HEK293T (cell line): ENCODE measurements at regions not wholly inside any gene's neighbourhood (a gene's known extent, or its start where the extent isn't known, plus 50 kb on each side); places are given as distances from the start of the nearest gene placed in this dataset.

Experiments
- CTCF ChIA-PET: fragments of 350-600 bp; formaldehyde crosslinking; extraction: SDS; loops from one replicate; lab custom pipeline; 2021; ENCODE audit warnings: antibody characterized with exemption, inconsistent platforms; lab: Yijun Ruan, JAX
- POLR2A ChIA-PET: fragments of 350-600 bp; formaldehyde crosslinking; extraction: SDS; loops from one replicate; lab custom pipeline; 2020; ENCODE audit warnings: antibody characterized with exemption, inconsistent platforms; lab: Yijun Ruan, JAX
- DNase-seq: peaks from one replicate; pipeline ENCODE4 v3.0.0; 2012; ENCODE audit warnings: mixed read lengths; ENCODE audit errors: extremely low spot score
- ARNT ChIP-seq: fragments of 450-650 bp; IDR thresholded peaks from 2 replicates; pipeline ENCODE4 v1.6.1; 2017; ENCODE audit warnings: mild to moderate bottlenecking
- BHLHE40 ChIP-seq: fragments of 450-650 bp; IDR thresholded peaks from 2 replicates; pipeline ENCODE4 v1.6.1; 2016; ENCODE audit warnings: mild to moderate bottlenecking, moderate library complexity, borderline replicate concordance
- CTBP1 ChIP-seq: fragments of 450-650 bp; IDR thresholded peaks from 2 replicates; pipeline ENCODE4 v1.6.1; 2016; ENCODE audit warnings: borderline replicate concordance
- ELF4 ChIP-seq: fragments of 450-650 bp; IDR thresholded peaks from 2 replicates; pipeline ENCODE4 v1.6.1; 2017; ENCODE audit warnings: antibody characterized with exemption
- FOXA1 ChIP-seq: fragments of 450-650 bp; IDR thresholded peaks from 2 replicates; pipeline ENCODE4 v1.6.1; 2016; ENCODE audit warnings: mild to moderate bottlenecking
- FOXK2 ChIP-seq: fragments of 450-650 bp; IDR thresholded peaks from 2 replicates; pipeline ENCODE4 v1.6.1; 2016; ENCODE audit warnings: mild to moderate bottlenecking
- FOXM1 ChIP-seq: fragments of 450-650 bp; IDR thresholded peaks from 2 replicates; pipeline ENCODE4 v1.6.1; 2017; ENCODE audit warnings: mild to moderate bottlenecking, borderline replicate concordance
- HDGF ChIP-seq: fragments of 450-650 bp; IDR thresholded peaks from 2 replicates; pipeline ENCODE4 v1.6.1; 2017; ENCODE audit warnings: antibody characterized with exemption, borderline replicate concordance
- L3MBTL2 ChIP-seq: fragments of 450-650 bp; conservative IDR thresholded peaks from 2 replicates; pipeline ENCODE4 v1.6.1; 2016; ENCODE audit warnings: mild to moderate bottlenecking
- LEF1 ChIP-seq: fragments of 450-650 bp; IDR thresholded peaks from 2 replicates; pipeline ENCODE4 v1.6.1; 2017; ENCODE audit warnings: mild to moderate bottlenecking, borderline replicate concordance
- NFRKB ChIP-seq: fragments of 450-650 bp; IDR thresholded peaks from 2 replicates; pipeline ENCODE4 v1.6.1; 2016; ENCODE audit warnings: mild to moderate bottlenecking, moderate library complexity
- SP1 ChIP-seq: fragments of 450-650 bp; IDR thresholded peaks from 2 replicates; pipeline ENCODE4 v1.6.1; 2017
- SUZ12 ChIP-seq: fragments of 450-650 bp; IDR thresholded peaks from 2 replicates; pipeline ENCODE4 v1.6.1; 2016; ENCODE audit warnings: mild to moderate bottlenecking
- TARDBP ChIP-seq: fragments of 450-650 bp; IDR thresholded peaks from 2 replicates; pipeline ENCODE4 v1.6.1; 2016
- ZNF384 ChIP-seq: fragments of 450-650 bp; IDR thresholded peaks from 2 replicates; pipeline ENCODE4 v1.6.1; 2016
- TF ChIP-seq, protein P1 (sequence below): fragments of 450-650 bp; IDR thresholded peaks from 2 replicates; pipeline ENCODE4 v1.6.1; 2016

DNA sequence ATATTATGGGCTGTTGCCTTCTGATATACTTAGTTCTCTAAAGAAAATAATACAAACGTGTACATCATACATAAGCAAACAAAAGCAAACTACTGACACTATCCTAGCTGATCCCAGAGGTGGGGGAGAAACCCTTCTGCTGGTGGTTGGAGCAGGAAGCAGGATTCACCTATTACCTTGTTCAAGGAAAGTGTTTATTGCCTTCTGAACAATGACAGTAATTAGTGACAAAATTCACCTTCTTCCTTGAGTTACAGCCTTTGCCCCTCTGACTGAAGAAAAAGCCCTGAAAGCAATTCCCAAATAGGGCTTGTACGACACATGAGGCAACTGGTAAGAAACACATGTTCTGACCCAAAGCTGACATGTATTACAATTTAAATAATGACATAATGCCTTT is 118.8 kb upstream of the AKR1E2 start:
- CTCF ChIA-PET: interaction anchor here (0.6 kb wide), 1 partner anchor 766 kb away, joined by 3 read pairs; no protein-coding TSS in a partner anchor
- TF ChIP-seq SUZ12: no peak
- TF ChIP-seq HDGF: no peak
- TF ChIP-seq ARNT: no peak
- no peak for TF ChIP-seq ELF4
- TF ChIP-seq, protein P1, sequence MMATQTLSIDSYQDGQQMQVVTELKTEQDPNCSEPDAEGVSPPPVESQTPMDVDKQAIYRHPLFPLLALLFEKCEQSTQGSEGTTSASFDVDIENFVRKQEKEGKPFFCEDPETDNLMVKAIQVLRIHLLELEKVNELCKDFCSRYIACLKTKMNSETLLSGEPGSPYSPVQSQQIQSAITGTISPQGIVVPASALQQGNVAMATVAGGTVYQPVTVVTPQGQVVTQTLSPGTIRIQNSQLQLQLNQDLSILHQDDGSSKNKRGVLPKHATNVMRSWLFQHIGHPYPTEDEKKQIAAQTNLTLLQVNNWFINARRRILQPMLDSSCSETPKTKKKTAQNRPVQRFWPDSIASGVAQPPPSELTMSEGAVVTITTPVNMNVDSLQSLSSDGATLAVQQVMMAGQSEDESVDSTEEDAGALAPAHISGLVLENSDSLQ: no peak
- no peak for TF ChIP-seq CTBP1
- no peak for TF ChIP-seq SP1
- TF ChIP-seq LEF1: no peak
- TF ChIP-seq FOXM1: no peak
- no peak for TF ChIP-seq FOXK2
- TF ChIP-seq NFRKB: no peak
- no peak for TF ChIP-seq FOXA1
- TF ChIP-seq TARDBP: no peak
- no peak for TF ChIP-seq L3MBTL2
- TF ChIP-seq ZNF384: no peak
- TF ChIP-seq BHLHE40: no peak
- DNase-seq: no peak
- POLR2A ChIA-PET: no interaction called here

GRCh38 chr10:4704034-4704545 is 121.9 kb upstream of the AKR1E2 start:
- DNase-seq: no peak
- POLR2A ChIA-PET: no interaction called here
- CTCF ChIA-PET: no interaction called here
- TF ChIP-seq, protein P1: no peak
- no peak for TF ChIP-seq HDGF
- TF ChIP-seq TARDBP: no peak
- TF ChIP-seq SUZ12: no peak
- no peak for TF ChIP-seq ELF4

DNA sequence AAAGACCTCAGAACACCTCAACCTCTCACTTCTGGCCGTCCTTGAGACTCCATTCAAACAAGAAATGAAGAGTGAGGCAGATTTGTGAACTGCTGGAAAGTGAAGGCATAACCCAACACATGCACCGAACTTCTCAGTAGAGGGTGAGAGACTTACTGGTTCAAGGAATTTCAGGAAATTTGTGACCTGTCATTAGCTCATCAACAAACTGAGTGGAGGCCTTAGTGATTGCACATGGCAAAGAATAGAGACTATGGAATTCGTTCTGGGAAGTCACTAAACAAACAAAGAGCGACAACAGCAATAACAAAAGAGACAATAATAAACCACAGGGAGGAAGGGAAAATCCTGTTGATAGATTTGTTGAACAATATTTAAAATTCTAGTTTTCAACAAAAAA is 125.0 kb upstream of the AKR1E2 start:
- ChIA-PET CTCF (no interaction called here), POLR2A (no interaction called here)
- TF ChIP-seq SUZ12: no peak
- TF ChIP-seq BHLHE40: no peak
- no peak for TF ChIP-seq ZNF384
- TF ChIP-seq NFRKB: no peak
- no peak for TF ChIP-seq CTBP1
- no peak for TF ChIP-seq L3MBTL2
- TF ChIP-seq FOXK2: no peak
- TF ChIP-seq ELF4: no peak
- DNase-seq: no peak

- DNase-seq: no peak
- TF ChIP-seq SUZ12: no peak
- TF ChIP-seq TARDBP: no peak
- TF ChIP-seq BHLHE40: no peak
- TF ChIP-seq LEF1: no peak
- TF ChIP-seq FOXA1: no peak
- CTCF ChIA-PET: no interaction called here
- POLR2A ChIA-PET: no interaction called here
Measured at GRCh38 chr10:4699950-4700730, 125.9 kb upstream of the AKR1E2 start.

DNA sequence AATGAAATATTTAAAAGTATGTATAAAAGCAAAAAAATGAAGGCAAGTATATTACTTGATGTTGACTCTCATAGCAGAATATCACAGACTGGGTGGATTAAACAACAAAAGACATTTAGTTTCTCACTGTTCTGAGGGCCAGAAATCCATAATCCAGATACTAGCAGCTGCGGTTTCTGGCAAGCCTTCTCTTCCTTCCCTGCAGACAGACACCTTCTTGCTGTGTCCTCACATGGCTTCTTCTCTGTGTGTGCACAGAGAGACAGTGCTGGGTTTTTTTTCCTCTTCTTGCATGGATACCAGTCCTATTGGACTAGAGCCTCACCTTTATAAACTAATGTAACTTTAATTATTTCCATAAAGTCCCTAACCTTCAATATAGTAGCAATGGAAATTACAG is 127.9 kb upstream of the AKR1E2 start:
- no peak for DNase-seq
- POLR2A ChIA-PET: no interaction called here
- TF ChIP-seq SP1 (no peak), SUZ12 (no peak), HDGF (no peak), L3MBTL2 (no peak), ELF4 (no peak), ZNF384 (no peak), ARNT (no peak), FOXA1 (no peak), NFRKB (no peak), BHLHE40 (no peak), LEF1 (no peak), FOXK2 (no peak), FOXM1 (no peak), CTBP1 (no peak), TARDBP (no peak)
- TF ChIP-seq, protein P1: no peak
- CTCF ChIA-PET: no interaction called here

- POLR2A ChIA-PET: no interaction called here
Measured at GRCh38 chr10:4696186-4696585, 129.8 kb upstream of the AKR1E2 start.

More at GRCh38 chr10:4696186-4696585, 129.8 kb upstream of the AKR1E2 start:
- CTCF ChIA-PET: no interaction called here
- DNase-seq: no peak
- TF ChIP-seq FOXK2 (no peak), NFRKB (no peak), FOXM1 (no peak), SP1 (no peak)
